GM12878 (cell line): ENCODE measurements at regions not wholly inside any gene's neighbourhood (a gene's known extent, or its start where the extent isn't known, plus 50 kb on each side); places are given as distances from the start of the nearest gene placed in this dataset.

ENCODE experiments used
- ATAC-seq: fragments of 200-7000 bp; cut with Tn5 transposase; 3 replicates; pipeline ENCODE4 v1.9.1; 2020; ENCODE audit warnings: mild to moderate bottlenecking, moderate library complexity
- BruUV-seq: library from RNA; stranded (reverse); fragments of 400-500 nt; replicated peaks from 2 replicates; lab custom pipeline; 2021; lab: Mats Ljungman, UMichigan
- CTCF ChIA-PET: fragments of 300-600 bp; sonication (Branson Sonifier 250); formaldehyde crosslinking; extraction: SDS; loops from one replicate; lab custom pipeline; 2021; ENCODE audit warnings: inconsistent platforms; lab: Yijun Ruan, JAX
- POLR2A ChIA-PET: fragments of 350-600 bp; formaldehyde crosslinking; extraction: SDS; loops from one replicate; lab custom pipeline; 2021; ENCODE audit warnings: inconsistent platforms; lab: Charles Lee
- RAD21 ChIA-PET: fragments of 300-600 bp; sonication (Branson Sonifier 250); formaldehyde crosslinking; loops from one replicate; lab custom pipeline; 2023; ENCODE audit warnings: antibody characterized with exemption; ENCODE audit not compliant: unreplicated experiment; lab: Charles Lee
- SMC1A ChIA-PET: fragments of 300-600 bp; sonication (Branson Sonifier 250); formaldehyde crosslinking; loops from one replicate; lab custom pipeline; 2023; ENCODE audit not compliant: unreplicated experiment, uncharacterized antibody; lab: Charles Lee
- DNase-seq: peaks from one replicate; pipeline ENCODE4 v3.0.0-alpha.2; 2011; ENCODE audit warnings: low read depth, low spot score
- FAIRE-seq: peaks from 3 replicates; lab custom pipeline; 2011; peaks lifted over from hg19 to GRCh38; lab: Jason Lieb, UNC
- H2AFZ ChIP-seq: 2 replicates; pipeline ENCODE4 v1.6.0; 2011; ENCODE audit warnings: low read depth, low read length, control low read depth; ENCODE audit not compliant: control insufficient read depth
- H3K27ac ChIP-seq: 2 replicates; pipeline ENCODE4 v1.5.1; 2011; ENCODE audit warnings: control low read depth; ENCODE audit not compliant: control insufficient read depth, insufficient read depth
- H3K27me3 ChIP-seq, 2 experiments: replicated peaks in 1 of 2; 2 replicates each; pipeline versions ENCODE4 v1.6.0 to v1.6.1; 2011; ENCODE audit warnings: low read length in 1 of 2; ENCODE audit not compliant: control insufficient read depth in 2 of 2, insufficient read depth in 2 of 2
- H3K36me3 ChIP-seq, 2 experiments: 2 replicates each; pipeline ENCODE4 v1.5.1; 2011; ENCODE audit warnings: low read length in 1 of 2; ENCODE audit not compliant: control insufficient read depth in 2 of 2, insufficient read depth in 2 of 2
- H3K4me1 ChIP-seq: 2 replicates; pipeline ENCODE4 v1.6.1; 2011; ENCODE audit warnings: mild to moderate bottlenecking, low read length, moderate library complexity, mixed read lengths; ENCODE audit not compliant: control insufficient read depth, insufficient read depth
- H3K4me2 ChIP-seq: 2 replicates; pipeline ENCODE4 v1.6.0; 2011; ENCODE audit warnings: control low read depth; ENCODE audit not compliant: control insufficient read depth, insufficient read depth
- H3K4me3 ChIP-seq: fragments of 200-600 bp; sonication (generic); 2 replicates; pipeline ENCODE4 v1.5.1; 2016
- H3K79me2 ChIP-seq: 2 replicates; pipeline ENCODE4 v1.6.0; 2011; ENCODE audit warnings: low read length; ENCODE audit not compliant: control insufficient read depth, insufficient read depth
- H3K9ac ChIP-seq: 2 replicates; pipeline ENCODE4 v1.8.0; 2011; ENCODE audit warnings: low read length, control low read depth, mixed read lengths; ENCODE audit not compliant: control insufficient read depth, insufficient read depth
- H3K9me3 ChIP-seq: replicated peaks from 3 replicates; pipeline ENCODE4 v1.5.1; 2011; ENCODE audit warnings: mild to moderate bottlenecking, low read length; ENCODE audit not compliant: control insufficient read depth, insufficient read depth
- H4K20me1 ChIP-seq: 2 replicates; pipeline ENCODE4 v1.6.0; 2011; ENCODE audit not compliant: control insufficient read depth, insufficient read depth
- CBX3 ChIP-seq: fragments of 200-600 bp; sonication (generic); IDR thresholded peaks from 2 replicates; pipeline ENCODE4 v1.6.1; 2016; ENCODE audit warnings: low read depth, borderline replicate concordance
- HDAC2 ChIP-seq: fragments of 200-600 bp; sonication (generic); IDR thresholded peaks from 2 replicates; pipeline ENCODE4 v1.6.1; 2017
- LARP7 ChIP-seq: fragments of 450-650 bp; IDR thresholded peaks from 2 replicates; pipeline ENCODE4 v1.6.1; 2017; ENCODE audit warnings: mild to moderate bottlenecking
- WGBS: methylation state at CpG from one replicate; pipeline ENCODE4 v1.1.6; 2016; ENCODE audit warnings: low lambda C conversion rate; ENCODE audit not compliant: insufficient replicate concordance, insufficient coverage; ENCODE audit errors: missing lambda C conversion rate; 5-methylcytosine and 5-hydroxymethylcytosine counted together
- in situ Hi-C: fragments of 300-500 bp; cut with MboI; formaldehyde crosslinking; loops from 9 replicates; pipeline ENCODE4 v1.14.3; 2018; ENCODE audit warnings: mixed read lengths
- intact Hi-C: fragments of 100-400 bp; cut with micrococcal nuclease; formaldehyde crosslinking; loops from one replicate; pipeline ENCODE4 v1.14.2; 2022; ENCODE audit not compliant: unreplicated experiment

- ChIA-PET RAD21 (no interaction called here), POLR2A (no interaction called here), CTCF (no interaction called here), SMC1A (no interaction called here)
- H3K4me3 ChIP-seq: no peak overlapping the region
- no peak for ATAC-seq
- no TSS peak for BruUV-seq
- no peaks in the 10 kb centered on the region; a peak in 2 of 4 replicates for H3K27me3 ChIP-seq
- no peak for FAIRE-seq
- no peaks in the 10 kb centered on the region; the same call in 2 of the 3 replicates for H3K9me3 ChIP-seq
- no peak overlapping the region for H2AFZ ChIP-seq
- no peak for DNase-seq
- no peak overlapping the region for H3K4me2 ChIP-seq
- H3K9ac ChIP-seq: no peak overlapping the region
- no peaks in the 10 kb centered on the region for H3K36me3 ChIP-seq
- intact Hi-C loops: no loop called here
- H4K20me1 ChIP-seq: no peaks in the 10 kb centered on the region
- H3K27ac ChIP-seq: no peak overlapping the region
- in situ Hi-C loops: no loop called here
- no peak for TF ChIP-seq LARP7
- no peaks in the 10 kb centered on the region for H3K4me1 ChIP-seq
- H3K79me2 ChIP-seq: no peaks in the 10 kb centered on the region
- WGBS: 41% methylated on average over 15 of the region's 15 CpGs
These were observed 101.1 kb downstream of the DDX1 start for GRCh38 chr2:15692551-15693377.

DNA sequence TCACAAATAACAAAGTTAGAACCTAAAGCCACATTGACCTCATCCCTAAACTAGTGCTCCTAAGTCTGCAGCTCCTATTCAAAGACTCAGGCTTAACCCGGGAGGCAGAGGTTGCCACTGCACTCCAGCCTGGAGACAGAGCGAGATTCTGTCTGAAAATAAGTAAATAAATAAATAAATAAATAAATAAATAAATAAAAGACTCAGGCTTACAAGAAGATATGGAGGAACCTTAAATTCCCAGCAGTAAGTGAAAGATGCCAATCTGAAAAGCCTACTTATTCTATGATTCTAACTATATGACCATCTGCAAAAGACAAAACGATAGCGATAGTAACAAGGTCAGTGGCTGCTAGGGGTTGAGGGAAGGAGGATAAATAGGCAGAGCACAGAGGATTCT is 101.7 kb downstream of the DDX1 start:
- ChIA-PET POLR2A (no interaction called here), CTCF (no interaction called here), RAD21 (no interaction called here), SMC1A (no interaction called here)
- no peak overlapping the region for H3K4me3 ChIP-seq
- no peak overlapping the region for H2AFZ ChIP-seq
- intact Hi-C loops: no loop called here
- no peaks in the 10 kb centered on the region; a peak in 2 of 4 replicates for H3K27me3 ChIP-seq
- no peak for FAIRE-seq
- BruUV-seq: no TSS peak
- H3K9me3 ChIP-seq: no peaks in the 10 kb centered on the region; the same call in 2 of the 3 replicates
- no peaks in the 10 kb centered on the region for H4K20me1 ChIP-seq
- H3K27ac ChIP-seq: no peak overlapping the region
- H3K36me3 ChIP-seq: no peaks in the 10 kb centered on the region
- no peak for ATAC-seq
- H3K9ac ChIP-seq: no peak overlapping the region
- no peaks in the 10 kb centered on the region for H3K79me2 ChIP-seq
- TF ChIP-seq HDAC2 (no peak), CBX3 (no peak)
- in situ Hi-C loops: no loop called here
- H3K4me2 ChIP-seq: no peak overlapping the region
- no peak for DNase-seq
- 56% methylated on average over 4 of the region's 4 CpGs for WGBS
- no peaks in the 10 kb centered on the region for H3K4me1 ChIP-seq
